Liver (tissue), 7 donors: ENCODE measurements at regions not wholly inside any gene's neighbourhood (a gene's known extent, or its start where the extent isn't known, plus 50 kb on each side); places are given as distances from the start of the nearest gene placed in this dataset.

Source experiments
- DNase-seq: peaks from one replicate; pipeline ENCODE4 v3.0.0-alpha.2; 2017; ENCODE audit warnings: low spot score
- H3K27ac ChIP-seq, 2 donors: one replicate each; pipeline ENCODE4 v1.7.0; 2013; ENCODE audit warnings: inconsistent platforms in 2 of 2, low read length in 2 of 2, control low read depth in 1 of 2, low read depth in 1 of 2, mild to moderate bottlenecking in 1 of 2
- H3K27me3 ChIP-seq, 4 donors: one replicate each; pipeline versions ENCODE4 v1.6.1 to v1.7.0; 2013; ENCODE audit warnings: low read length in 3 of 4, inconsistent platforms in 1 of 4, mild to moderate bottlenecking in 1 of 4, moderate library complexity in 1 of 4; ENCODE audit not compliant: control insufficient read depth in 4 of 4, insufficient read depth in 4 of 4
- H3K36me3 ChIP-seq, 4 donors: one replicate each; pipeline versions ENCODE4 v1.6.1 to v1.7.0; 2013; ENCODE audit warnings: low read length in 3 of 4, mild to moderate bottlenecking in 3 of 4, low read depth in 1 of 4, moderate library complexity in 1 of 4; ENCODE audit not compliant: control insufficient read depth in 4 of 4, insufficient read depth in 3 of 4
- H3K4me1 ChIP-seq, 4 donors: one replicate each; pipeline versions ENCODE4 v1.6.1 to v1.7.0; 2013; ENCODE audit warnings: low read length in 3 of 4, mild to moderate bottlenecking in 3 of 4, moderate library complexity in 1 of 4; ENCODE audit not compliant: control insufficient read depth in 4 of 4, insufficient read depth in 4 of 4
- H3K4me3 ChIP-seq, 3 donors: one replicate each; pipeline versions ENCODE4 v1.6.1 to v1.7.0; 2013; ENCODE audit warnings: low read length in 3 of 3, control low read depth in 1 of 3, low read depth in 1 of 3, mild to moderate bottlenecking in 1 of 3
- H3K9ac ChIP-seq, 2 donors: one replicate each; pipeline ENCODE4 v1.7.0; 2013; ENCODE audit warnings: low read length in 2 of 2, mild to moderate bottlenecking in 2 of 2, moderate library complexity in 2 of 2, control low read depth in 1 of 2, low read depth in 1 of 2
- H3K9me3 ChIP-seq, 4 donors: one replicate each; pipeline versions ENCODE4 v1.6.1 to v1.7.0; 2013; ENCODE audit warnings: low read length in 3 of 4; ENCODE audit not compliant: control insufficient read depth in 4 of 4
- EGR1 ChIP-seq, 2 donors: IDR thresholded peaks; 2 replicates each; pipeline ENCODE4 v1.6.1; 2016 to 2018; ENCODE audit warnings: antibody characterized with exemption in 2 of 2, low read depth in 2 of 2
- FOXA1 ChIP-seq: IDR thresholded peaks from 2 replicates; pipeline ENCODE4 v1.6.1; 2016; ENCODE audit warnings: antibody characterized with exemption
- GABPA ChIP-seq, 2 donors: IDR thresholded peaks in 1 of 2; conservative IDR thresholded peaks in 1 of 2; 2 replicates each; pipeline ENCODE4 v1.6.1; 2016; ENCODE audit warnings: antibody characterized with exemption in 2 of 2, mild to moderate bottlenecking in 1 of 2, moderate library complexity in 1 of 2
- HNF4A ChIP-seq, 2 donors: conservative IDR thresholded peaks; 2 replicates each; pipeline ENCODE4 v1.6.1; 2016; ENCODE audit warnings: antibody characterized with exemption in 2 of 2, mild to moderate bottlenecking in 2 of 2
- HNF4G ChIP-seq: IDR thresholded peaks from 2 replicates; pipeline ENCODE4 v1.6.1; 2016; ENCODE audit warnings: antibody characterized with exemption
- NR2F2 ChIP-seq: IDR thresholded peaks from 2 replicates; pipeline ENCODE4 v1.6.1; 2016; ENCODE audit warnings: antibody characterized with exemption
- RAD21 ChIP-seq, 2 donors: IDR thresholded peaks; 2 replicates each; pipeline ENCODE4 v1.6.1; 2016; ENCODE audit warnings: antibody characterized with exemption in 2 of 2, mild to moderate bottlenecking in 2 of 2
- RXRA ChIP-seq, 2 donors: IDR thresholded peaks; 2 replicates each; pipeline ENCODE4 v1.6.1; 2017 to 2018; ENCODE audit warnings: antibody characterized with exemption in 2 of 2, mild to moderate bottlenecking in 1 of 2
- TAF1 ChIP-seq: conservative IDR thresholded peaks from 2 replicates; pipeline ENCODE4 v1.6.1; 2016; ENCODE audit warnings: antibody characterized with exemption, mild to moderate bottlenecking
- YY1 ChIP-seq: IDR thresholded peaks from 2 replicates; pipeline ENCODE4 v1.6.1; 2016; ENCODE audit warnings: antibody characterized with exemption, mild to moderate bottlenecking
- WGBS: extraction: QIAGEN DNeasy Blood & Tissue Kit; methylation state at CpG from one replicate; pipeline ENCODE4 v1.1.7; 2013; 5-methylcytosine and 5-hydroxymethylcytosine counted together
- TF ChIP-seq, protein P1 (sequence below): IDR thresholded peaks from 2 replicates; pipeline ENCODE4 v1.6.1; 2016; ENCODE audit warnings: antibody characterized with exemption
- TF ChIP-seq, protein P2 (sequence below): IDR thresholded peaks from 2 replicates; pipeline ENCODE4 v1.6.1; 2016; ENCODE audit warnings: antibody characterized with exemption
- TF ChIP-seq, protein P3 (sequence below): IDR thresholded peaks from 2 replicates; pipeline ENCODE4 v1.6.1; 2016; ENCODE audit warnings: antibody characterized with exemption
- TF ChIP-seq, protein P4 (sequence below): IDR thresholded peaks from 2 replicates; pipeline ENCODE4 v1.6.1; 2016; ENCODE audit warnings: antibody characterized with exemption, mild to moderate bottlenecking
- donor health status: healthy.
- donor health status: healthy.
- donor health status: healthy.
- donor health status: healthy.

DNA sequence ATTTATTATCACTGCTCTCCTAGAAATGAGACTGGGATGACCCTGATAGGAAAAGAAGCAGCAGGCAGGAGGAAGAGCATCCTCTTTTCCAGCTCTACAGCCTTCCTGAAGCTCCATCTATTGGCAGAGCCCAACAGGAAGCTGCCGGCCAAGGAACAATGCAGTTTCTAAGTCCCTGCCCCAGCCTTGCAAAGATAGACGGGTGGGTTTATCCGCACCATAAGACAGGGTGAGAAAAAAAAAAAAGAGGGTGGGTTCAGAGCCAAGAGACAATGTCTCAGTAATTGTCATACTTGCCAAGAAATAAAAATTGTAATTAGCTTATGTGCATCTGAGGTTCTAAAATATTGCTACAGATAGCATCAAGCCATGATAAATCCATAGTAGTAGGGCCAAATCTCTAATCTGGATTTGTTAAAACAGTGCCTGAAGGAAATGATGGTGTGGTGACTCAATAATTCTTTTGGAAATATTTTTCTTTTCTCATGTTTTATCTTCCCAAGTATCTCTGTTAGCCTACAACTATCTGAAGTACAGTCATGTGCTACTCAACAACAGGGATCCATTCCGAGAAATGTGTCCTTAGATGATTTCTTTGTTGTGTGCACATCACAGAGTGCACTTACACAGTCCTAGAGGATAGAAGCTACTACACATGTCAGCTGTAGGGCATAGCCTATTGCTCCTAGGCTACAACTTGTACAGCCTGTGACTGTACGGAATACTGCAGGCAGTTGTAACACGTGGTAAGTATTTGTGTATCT is 242.9 kb upstream of the CXCL12 start:
- H3K27me3 ChIP-seq = peaks cover 0 to 3% (median 0%) of the 10 kb centered on the region in 4 donors
- WGBS = 66% methylated on average over 6 of the region's 6 CpGs
- no peak overlapping the region for H3K4me3 ChIP-seq
- H3K9ac ChIP-seq = no peak overlapping the region
- no peaks in the 10 kb centered on the region for H3K36me3 ChIP-seq
- no peaks in the 10 kb centered on the region for H3K9me3 ChIP-seq
- H3K4me1 ChIP-seq = no peaks in the 10 kb centered on the region
- TF ChIP-seq, protein P1, sequence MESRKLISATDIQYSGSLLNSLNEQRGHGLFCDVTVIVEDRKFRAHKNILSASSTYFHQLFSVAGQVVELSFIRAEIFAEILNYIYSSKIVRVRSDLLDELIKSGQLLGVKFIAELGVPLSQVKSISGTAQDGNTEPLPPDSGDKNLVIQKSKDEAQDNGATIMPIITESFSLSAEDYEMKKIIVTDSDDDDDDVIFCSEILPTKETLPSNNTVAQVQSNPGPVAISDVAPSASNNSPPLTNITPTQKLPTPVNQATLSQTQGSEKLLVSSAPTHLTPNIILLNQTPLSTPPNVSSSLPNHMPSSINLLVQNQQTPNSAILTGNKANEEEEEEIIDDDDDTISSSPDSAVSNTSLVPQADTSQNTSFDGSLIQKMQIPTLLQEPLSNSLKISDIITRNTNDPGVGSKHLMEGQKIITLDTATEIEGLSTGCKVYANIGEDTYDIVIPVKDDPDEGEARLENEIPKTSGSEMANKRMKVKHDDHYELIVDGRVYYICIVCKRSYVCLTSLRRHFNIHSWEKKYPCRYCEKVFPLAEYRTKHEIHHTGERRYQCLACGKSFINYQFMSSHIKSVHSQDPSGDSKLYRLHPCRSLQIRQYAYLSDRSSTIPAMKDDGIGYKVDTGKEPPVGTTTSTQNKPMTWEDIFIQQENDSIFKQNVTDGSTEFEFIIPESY = no peak
- TF ChIP-seq NR2F2 = no peak
- H3K27ac ChIP-seq = no peak overlapping the region
- DNase-seq = no peak

DNA sequence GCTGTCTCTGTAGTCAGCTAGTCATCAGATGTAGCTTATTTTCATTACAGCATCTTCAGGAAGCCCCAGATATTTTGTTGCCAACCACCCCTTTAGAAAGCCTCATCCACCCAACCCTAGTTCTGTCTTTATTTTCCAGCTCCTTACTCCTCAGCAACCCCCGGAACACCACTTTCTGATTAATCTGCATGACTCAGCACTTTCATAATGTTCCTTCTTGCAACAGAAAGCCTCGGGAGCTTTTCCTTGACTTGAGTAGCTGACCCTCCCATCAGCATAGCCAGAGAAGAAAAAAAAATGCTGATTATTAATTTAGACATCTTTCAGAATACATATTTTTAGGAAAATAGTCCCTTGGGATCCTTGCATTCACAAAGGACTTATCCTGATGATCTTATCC is 244.0 kb upstream of the CXCL12 start:
- H3K9ac ChIP-seq = no peak overlapping the region
- no peak for TF ChIP-seq TAF1
- TF ChIP-seq HNF4G = no peak
- no peak for TF ChIP-seq FOXA1
- no peak for TF ChIP-seq HNF4A (conservative IDR thresholded peaks at IDR 0.05)
- no peak for TF ChIP-seq RXRA (IDR thresholded peaks at IDR 0.05)
- TF ChIP-seq EGR1 (IDR thresholded peaks at IDR 0.05; ENCODE audit: low read depth in 2 of 2) = no peak
- TF ChIP-seq RAD21 (IDR thresholded peaks at IDR 0.05) = no peak
- TF ChIP-seq, protein P1 = no peak
- no peak for TF ChIP-seq GABPA (IDR thresholded peaks at IDR 0.05 in 1 of 2, conservative IDR thresholded peaks at IDR 0.05 in 1 of 2)
- TF ChIP-seq, protein P2, sequence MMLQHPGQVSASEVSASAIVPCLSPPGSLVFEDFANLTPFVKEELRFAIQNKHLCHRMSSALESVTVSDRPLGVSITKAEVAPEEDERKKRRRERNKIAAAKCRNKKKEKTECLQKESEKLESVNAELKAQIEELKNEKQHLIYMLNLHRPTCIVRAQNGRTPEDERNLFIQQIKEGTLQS = no peak
- TF ChIP-seq, protein P3, sequence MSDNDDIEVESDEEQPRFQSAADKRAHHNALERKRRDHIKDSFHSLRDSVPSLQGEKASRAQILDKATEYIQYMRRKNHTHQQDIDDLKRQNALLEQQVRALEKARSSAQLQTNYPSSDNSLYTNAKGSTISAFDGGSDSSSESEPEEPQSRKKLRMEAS = no peak
- TF ChIP-seq YY1 = no peak
- TF ChIP-seq, protein P4, sequence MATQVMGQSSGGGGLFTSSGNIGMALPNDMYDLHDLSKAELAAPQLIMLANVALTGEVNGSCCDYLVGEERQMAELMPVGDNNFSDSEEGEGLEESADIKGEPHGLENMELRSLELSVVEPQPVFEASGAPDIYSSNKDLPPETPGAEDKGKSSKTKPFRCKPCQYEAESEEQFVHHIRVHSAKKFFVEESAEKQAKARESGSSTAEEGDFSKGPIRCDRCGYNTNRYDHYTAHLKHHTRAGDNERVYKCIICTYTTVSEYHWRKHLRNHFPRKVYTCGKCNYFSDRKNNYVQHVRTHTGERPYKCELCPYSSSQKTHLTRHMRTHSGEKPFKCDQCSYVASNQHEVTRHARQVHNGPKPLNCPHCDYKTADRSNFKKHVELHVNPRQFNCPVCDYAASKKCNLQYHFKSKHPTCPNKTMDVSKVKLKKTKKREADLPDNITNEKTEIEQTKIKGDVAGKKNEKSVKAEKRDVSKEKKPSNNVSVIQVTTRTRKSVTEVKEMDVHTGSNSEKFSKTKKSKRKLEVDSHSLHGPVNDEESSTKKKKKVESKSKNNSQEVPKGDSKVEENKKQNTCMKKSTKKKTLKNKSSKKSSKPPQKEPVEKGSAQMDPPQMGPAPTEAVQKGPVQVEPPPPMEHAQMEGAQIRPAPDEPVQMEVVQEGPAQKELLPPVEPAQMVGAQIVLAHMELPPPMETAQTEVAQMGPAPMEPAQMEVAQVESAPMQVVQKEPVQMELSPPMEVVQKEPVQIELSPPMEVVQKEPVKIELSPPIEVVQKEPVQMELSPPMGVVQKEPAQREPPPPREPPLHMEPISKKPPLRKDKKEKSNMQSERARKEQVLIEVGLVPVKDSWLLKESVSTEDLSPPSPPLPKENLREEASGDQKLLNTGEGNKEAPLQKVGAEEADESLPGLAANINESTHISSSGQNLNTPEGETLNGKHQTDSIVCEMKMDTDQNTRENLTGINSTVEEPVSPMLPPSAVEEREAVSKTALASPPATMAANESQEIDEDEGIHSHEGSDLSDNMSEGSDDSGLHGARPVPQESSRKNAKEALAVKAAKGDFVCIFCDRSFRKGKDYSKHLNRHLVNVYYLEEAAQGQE = no peak
- H3K9me3 ChIP-seq = no peaks in the 10 kb centered on the region
- no peak overlapping the region for H3K4me3 ChIP-seq
- no peak for DNase-seq
- no peaks in the 10 kb centered on the region for H3K4me1 ChIP-seq
- 43% methylated on average over 2 of the region's 2 CpGs for WGBS
- H3K36me3 ChIP-seq = no peaks in the 10 kb centered on the region
- no peak overlapping the region for H3K27ac ChIP-seq
- peaks cover 0 to 3% (median 0%) of the 10 kb centered on the region in 4 donors for H3K27me3 ChIP-seq
